IPS-NIHi11 (cell line): ENCODE measurements at regions not wholly inside any gene's neighbourhood (a gene's known extent, or its start where the extent isn't known, plus 50 kb on each side); places are given as distances from the start of the nearest gene placed in this dataset.
"Not testable (repeated sequence)": the region's sequence is repeated elsewhere in the genome, so short reads cannot be mapped to it uniquely, and the experiment has no call there.

Experiments used
- DNase-seq: peaks from one replicate; pipeline ENCODE4 v3.0.0; 2012; ENCODE audit warnings: mixed read lengths, low spot score

GRCh38 chr14:34062353-34062973, 111.6 kb upstream of the EGLN3 start:
- DNase-seq: no peak

GRCh38 chr14:34060651-34060999, 109.8 kb upstream of the EGLN3 start:
- no peak for DNase-seq

GRCh38 chr14:34059925-34060650, 109.2 kb upstream of the EGLN3 start:
- DNase-seq: peak; percentile 89

- no peak for DNase-seq
Measured at GRCh38 chr14:34059037-34059924, 108.4 kb upstream of the EGLN3 start.

GRCh38 chr14:34058510-34058909, 107.6 kb upstream of the EGLN3 start:
- DNase-seq: no peak

- DNase-seq: no peak
Measured at GRCh38 chr14:34056046-34056445, 105.2 kb upstream of the EGLN3 start.

- DNase-seq: no peak
Measured at GRCh38 chr14:34055157-34055950, 104.5 kb upstream of the EGLN3 start.

- DNase-seq: no peak
Measured at GRCh38 chr14:34053666-34054065, 102.8 kb upstream of the EGLN3 start.

GRCh38 chr14:34052658-34053014, 101.8 kb upstream of the EGLN3 start:
- no peak for DNase-seq

- DNase-seq: no peak
Measured at GRCh38 chr14:34051966-34052657, 101.2 kb upstream of the EGLN3 start.

- no peak for DNase-seq
Measured at GRCh38 chr14:34050606-34051005, 99.7 kb upstream of the EGLN3 start.

GRCh38 chr14:34049790-34050189, 98.9 kb upstream of the EGLN3 start:
- no peak for DNase-seq

- not testable (repeated sequence) for DNase-seq
Measured at GRCh38 chr14:34049187-34049586, 98.3 kb upstream of the EGLN3 start.

- DNase-seq: no peak
Measured at GRCh38 chr14:34046799-34047520, 96.1 kb upstream of the EGLN3 start.

GRCh38 chr14:34044666-34045306, 93.9 kb upstream of the EGLN3 start:
- no peak for DNase-seq

GRCh38 chr14:34044373-34044637, 93.4 kb upstream of the EGLN3 start:
- no peak for DNase-seq

- peak; percentile 42 for DNase-seq
Measured at GRCh38 chr14:34043627-34044372, 92.9 kb upstream of the EGLN3 start.

GRCh38 chr14:34041220-34041619, 90.3 kb upstream of the EGLN3 start:
- DNase-seq: no peak

- DNase-seq: no peak
Measured at GRCh38 chr14:34040766-34041165, 89.9 kb upstream of the EGLN3 start.
